ENCODE measurements at regions not wholly inside any gene's neighbourhood (a gene's known extent, or its start where the extent isn't known, plus 50 kb on each side); places are given as distances from the start of the nearest gene placed in this dataset.

- no peak for TF ChIP-seq POLR2AphosphoS5 (IDR thresholded peaks at IDR 0.05; ENCODE audit: borderline replicate concordance, low read depth, low read length)
- no peak for TF ChIP-seq FOXP2 (optimal IDR thresholded peaks at IDR 0.05; ENCODE audit: control extremely low read depth, extremely low read length, insufficient read depth)
- TF ChIP-seq EZH2 (IDR thresholded peaks at IDR 0.05), result no peak
- Histone ChIP-seq H3K4me3 (no peak overlapping the region), H3K9me3 (ENCODE audit: low read depth, low read length) (no peaks in the 10 kb centered on the region), H3K9ac (ENCODE audit: insufficient read length) (no peak overlapping the region), H3K36me3 (ENCODE audit: insufficient read depth, low read length) (no peaks in the 10 kb centered on the region), H3K27ac (no peak overlapping the region)
- no peak for DNase-seq (ENCODE audit: low read depth, low spot score)
These were observed 567.0 kb upstream of the SOX11 start for GRCh38 chr2:5125017-5125730.

- no peak for DNase-seq (ENCODE audit: low read depth, low spot score)
- TF ChIP-seq FOXP2 (optimal IDR thresholded peaks at IDR 0.05; ENCODE audit: control extremely low read depth, extremely low read length, insufficient read depth) (no peak), POLR2AphosphoS5 (IDR thresholded peaks at IDR 0.05; ENCODE audit: borderline replicate concordance, low read depth, low read length) (no peak), EZH2 (IDR thresholded peaks at IDR 0.05) (no peak)
- no peaks in the 10 kb centered on the region for H3K36me3 ChIP-seq (ENCODE audit: insufficient read depth, low read length)
- H3K4me3 ChIP-seq, result no peak overlapping the region
- H3K27ac ChIP-seq, result no peak overlapping the region
- H3K9me3 ChIP-seq (ENCODE audit: low read depth, low read length), result no peaks in the 10 kb centered on the region
- H3K9ac ChIP-seq (ENCODE audit: insufficient read length), result no peak overlapping the region
These were observed 559.9 kb upstream of the SOX11 start for GRCh38 chr2:5132281-5132680.

- Histone ChIP-seq H3K9me3 (ENCODE audit: low read depth, low read length) (no peaks in the 10 kb centered on the region), H3K36me3 (ENCODE audit: insufficient read depth, low read length) (no peaks in the 10 kb centered on the region), H3K27ac (no peak overlapping the region), H3K9ac (ENCODE audit: insufficient read length) (no peak overlapping the region), H3K4me3 (no peak overlapping the region)
- no peak for TF ChIP-seq POLR2AphosphoS5 (IDR thresholded peaks at IDR 0.05; ENCODE audit: borderline replicate concordance, low read depth, low read length)
- TF ChIP-seq EZH2 (IDR thresholded peaks at IDR 0.05), result no peak
- no peak for TF ChIP-seq FOXP2 (optimal IDR thresholded peaks at IDR 0.05; ENCODE audit: control extremely low read depth, extremely low read length, insufficient read depth)
- no peak for DNase-seq (ENCODE audit: low read depth, low spot score)
These were observed 551.8 kb upstream of the SOX11 start for GRCh38 chr2:5140347-5140746.

GRCh38 chr2:5144159-5144558 lies 548.0 kb upstream of the SOX11 start:
- no peak overlapping the region for H3K27ac ChIP-seq
- TF ChIP-seq EZH2 (IDR thresholded peaks at IDR 0.05) (no peak), POLR2AphosphoS5 (IDR thresholded peaks at IDR 0.05; ENCODE audit: borderline replicate concordance, low read depth, low read length) (no peak), FOXP2 (optimal IDR thresholded peaks at IDR 0.05; ENCODE audit: control extremely low read depth, extremely low read length, insufficient read depth) (no peak)
- no peaks in the 10 kb centered on the region for H3K9me3 ChIP-seq (ENCODE audit: low read depth, low read length)

GRCh38 chr2:5145053-5145452 lies 547.1 kb upstream of the SOX11 start:
- H3K9ac ChIP-seq (ENCODE audit: insufficient read length), result no peak overlapping the region
- no peak for DNase-seq (ENCODE audit: low read depth, low spot score)

More at GRCh38 chr2:5144159-5144558, 548.0 kb upstream of the SOX11 start:
- no peak for DNase-seq (ENCODE audit: low read depth, low spot score)
- no peak overlapping the region for H3K4me3 ChIP-seq
- H3K36me3 ChIP-seq (ENCODE audit: insufficient read depth, low read length), result no peaks in the 10 kb centered on the region
- no peak overlapping the region for H3K9ac ChIP-seq (ENCODE audit: insufficient read length)

GRCh38 chr2:5145801-5146200 lies 546.4 kb upstream of the SOX11 start:
- Histone ChIP-seq H3K4me3 (no peak overlapping the region), H3K36me3 (ENCODE audit: insufficient read depth, low read length) (no peaks in the 10 kb centered on the region), H3K9me3 (ENCODE audit: low read depth, low read length) (no peaks in the 10 kb centered on the region), H3K9ac (ENCODE audit: insufficient read length) (no peak overlapping the region), H3K27ac (no peak overlapping the region)
- DNase-seq (ENCODE audit: low read depth, low spot score), result no peak
- TF ChIP-seq EZH2 (IDR thresholded peaks at IDR 0.05) (no peak), FOXP2 (optimal IDR thresholded peaks at IDR 0.05; ENCODE audit: control extremely low read depth, extremely low read length, insufficient read depth) (no peak), POLR2AphosphoS5 (IDR thresholded peaks at IDR 0.05; ENCODE audit: borderline replicate concordance, low read depth, low read length) (no peak)

More at GRCh38 chr2:5145053-5145452, 547.1 kb upstream of the SOX11 start:
- H3K4me3 ChIP-seq, result no peak overlapping the region
- no peaks in the 10 kb centered on the region for H3K36me3 ChIP-seq (ENCODE audit: insufficient read depth, low read length)
- TF ChIP-seq FOXP2 (optimal IDR thresholded peaks at IDR 0.05; ENCODE audit: control extremely low read depth, extremely low read length, insufficient read depth), result no peak
- no peak for TF ChIP-seq POLR2AphosphoS5 (IDR thresholded peaks at IDR 0.05; ENCODE audit: borderline replicate concordance, low read depth, low read length)
- no peak for TF ChIP-seq EZH2 (IDR thresholded peaks at IDR 0.05)
- no peaks in the 10 kb centered on the region for H3K9me3 ChIP-seq (ENCODE audit: low read depth, low read length)
- H3K27ac ChIP-seq, result no peak overlapping the region

GRCh38 chr2:5148392-5149085 lies 543.6 kb upstream of the SOX11 start:
- no peak for TF ChIP-seq FOXP2 (optimal IDR thresholded peaks at IDR 0.05; ENCODE audit: control extremely low read depth, extremely low read length, insufficient read depth)
- TF ChIP-seq EZH2 (IDR thresholded peaks at IDR 0.05), result no peak
- TF ChIP-seq POLR2AphosphoS5 (IDR thresholded peaks at IDR 0.05; ENCODE audit: borderline replicate concordance, low read depth, low read length), result no peak
- Histone ChIP-seq H3K9me3 (ENCODE audit: low read depth, low read length) (no peaks in the 10 kb centered on the region), H3K27ac (no peak overlapping the region), H3K36me3 (ENCODE audit: insufficient read depth, low read length) (no peaks in the 10 kb centered on the region), H3K9ac (ENCODE audit: insufficient read length) (no peak overlapping the region), H3K4me3 (no peak overlapping the region)
- no peak for DNase-seq (ENCODE audit: low read depth, low spot score)

GRCh38 chr2:5150871-5151270 lies 541.3 kb upstream of the SOX11 start:
- H3K9ac ChIP-seq (ENCODE audit: insufficient read length), result no peak overlapping the region
- TF ChIP-seq EZH2 (IDR thresholded peaks at IDR 0.05), result no peak
- no peak for TF ChIP-seq FOXP2 (optimal IDR thresholded peaks at IDR 0.05; ENCODE audit: control extremely low read depth, extremely low read length, insufficient read depth)
- no peak for TF ChIP-seq POLR2AphosphoS5 (IDR thresholded peaks at IDR 0.05; ENCODE audit: borderline replicate concordance, low read depth, low read length)
- DNase-seq (ENCODE audit: low read depth, low spot score), result no peak
- no peak overlapping the region for H3K4me3 ChIP-seq
- H3K27ac ChIP-seq, result no peak overlapping the region
- H3K9me3 ChIP-seq (ENCODE audit: low read depth, low read length), result no peaks in the 10 kb centered on the region
- H3K36me3 ChIP-seq (ENCODE audit: insufficient read depth, low read length), result no peaks in the 10 kb centered on the region
